NCI-H2196 (cell line): ENCODE measurements at regions not wholly inside any gene's neighbourhood (a gene's known extent, or its start where the extent isn't known, plus 50 kb on each side); places are given as distances from the start of the nearest gene placed in this dataset.
"Not testable (repeated sequence)": the region's sequence is repeated elsewhere in the genome, so short reads cannot be mapped to it uniquely, and the experiment has no call there.

Experiments
- DNase-seq: peaks from one replicate; lab custom pipeline; 2025; ENCODE audit not compliant: unreplicated experiment; lab: John Stamatoyannopoulos, UW

- DNase-seq = no peak
Measured at GRCh38 chr17:14744761-14745473, 444.0 kb downstream of the HS3ST3B1 start.

GRCh38 chr17:14741491-14741890 lies 440.6 kb downstream of the HS3ST3B1 start:
- no peak for DNase-seq

GRCh38 chr17:14739656-14740431 lies 439.0 kb downstream of the HS3ST3B1 start:
- no peak for DNase-seq

GRCh38 chr17:14738652-14738988 lies 437.7 kb downstream of the HS3ST3B1 start:
- DNase-seq = no peak

- no peak for DNase-seq
Measured at GRCh38 chr17:14737984-14738651, 437.2 kb downstream of the HS3ST3B1 start.

- DNase-seq = no peak
Measured at GRCh38 chr17:14736631-14737030, 435.8 kb downstream of the HS3ST3B1 start.

- no peak for DNase-seq
Measured at GRCh38 chr17:14733376-14733775, 432.5 kb downstream of the HS3ST3B1 start.

- no peak for DNase-seq
Measured at GRCh38 chr17:14732211-14732610, 431.3 kb downstream of the HS3ST3B1 start.

- no peak for DNase-seq
Measured at GRCh38 chr17:14731591-14731990, 430.7 kb downstream of the HS3ST3B1 start.

- DNase-seq = no peak
Measured at GRCh38 chr17:14730821-14731220, 429.9 kb downstream of the HS3ST3B1 start.

GRCh38 chr17:14725729-14726128 lies 424.8 kb downstream of the HS3ST3B1 start:
- DNase-seq = no peak

- DNase-seq = no peak
Measured at GRCh38 chr17:14724770-14725169, 423.9 kb downstream of the HS3ST3B1 start.

- DNase-seq = not testable (repeated sequence)
Measured at GRCh38 chr17:14723349-14723748, 422.5 kb downstream of the HS3ST3B1 start.

GRCh38 chr17:14719942-14720341 lies 419.1 kb downstream of the HS3ST3B1 start:
- no peak for DNase-seq

GRCh38 chr17:14717859-14718258 lies 417.0 kb downstream of the HS3ST3B1 start:
- no peak for DNase-seq

GRCh38 chr17:14715561-14715960 lies 414.7 kb downstream of the HS3ST3B1 start:
- no peak for DNase-seq

GRCh38 chr17:14712611-14713021 lies 411.7 kb downstream of the HS3ST3B1 start:
- no peak for DNase-seq

- DNase-seq = no peak
Measured at GRCh38 chr17:14704121-14704520, 403.2 kb downstream of the HS3ST3B1 start.

- no peak for DNase-seq
Measured at GRCh38 chr17:14701886-14702285, 401.0 kb downstream of the HS3ST3B1 start.

GRCh38 chr17:14699574-14700185 lies 398.8 kb downstream of the HS3ST3B1 start:
- no peak for DNase-seq

- DNase-seq = no peak
Measured at GRCh38 chr17:14693382-14693781, 392.5 kb downstream of the HS3ST3B1 start.

GRCh38 chr17:14690704-14691103 lies 389.8 kb downstream of the HS3ST3B1 start:
- DNase-seq = no peak
